OCI-LY1 (cell line): ENCODE measurements at regions not wholly inside any gene's neighbourhood (a gene's known extent, or its start where the extent isn't known, plus 50 kb on each side); places are given as distances from the start of the nearest gene placed in this dataset.

Source experiments
- H2AFZ ChIP-seq: fragments of 200-600 bp; sonication (generic), shearing (Covaris generic); 2 replicates; pipeline ENCODE4 v1.6.0; 2014; ENCODE audit warnings: antibody characterized with exemption, mild to moderate bottlenecking, low read length
- H3F3A ChIP-seq: fragments of 200-600 bp; sonication (generic), shearing (Covaris generic); 2 replicates; pipeline ENCODE4 v1.6.0; 2014; ENCODE audit warnings: mild to moderate bottlenecking, antibody characterized with exemption, low read length, moderate library complexity; ENCODE audit not compliant: insufficient read depth
- H3K27ac ChIP-seq: fragments of 200-600 bp; sonication (generic); 2 replicates; pipeline ENCODE4 v1.5.1; 2014; ENCODE audit warnings: low read length, mixed run types, mild to moderate bottlenecking, low read depth; ENCODE audit not compliant: poor library complexity, severe bottlenecking
- H3K27me3 ChIP-seq: fragments of 200-600 bp; sonication (generic); 2 replicates; pipeline ENCODE4 v1.6.0; 2014; ENCODE audit warnings: antibody characterized with exemption, mild to moderate bottlenecking, low read length, moderate library complexity; ENCODE audit not compliant: insufficient read depth
- H3K36me3 ChIP-seq: fragments of 200-600 bp; sonication (generic); 2 replicates; pipeline ENCODE4 v1.6.1; 2014; ENCODE audit warnings: mild to moderate bottlenecking, antibody characterized with exemption, low read length, moderate library complexity, mixed read lengths; ENCODE audit not compliant: insufficient read depth
- H3K4me1 ChIP-seq: fragments of 200-600 bp; sonication (generic); 2 replicates; pipeline ENCODE4 v1.5.1; 2014; ENCODE audit warnings: mild to moderate bottlenecking, low read length, moderate library complexity; ENCODE audit not compliant: insufficient read depth, severe bottlenecking
- H3K4me2 ChIP-seq: fragments of 200-600 bp; sonication (generic), shearing (Covaris generic); 2 replicates; pipeline ENCODE4 v1.6.1; 2014; ENCODE audit warnings: low read length
- H3K4me3 ChIP-seq: fragments of 200-600 bp; sonication (generic); 2 replicates; pipeline ENCODE4 v1.5.1; 2014; ENCODE audit warnings: low read length, low read depth, mild to moderate bottlenecking, mixed read lengths; ENCODE audit not compliant: poor library complexity, severe bottlenecking
- H3K79me2 ChIP-seq: fragments of 200-600 bp; shearing (Covaris generic); 2 replicates; pipeline ENCODE4 v1.6.1; 2016; ENCODE audit warnings: mixed run types, low read length, mixed read lengths; ENCODE audit not compliant: insufficient read depth
- H3K9ac ChIP-seq: fragments of 200-600 bp; sonication (generic), shearing (Covaris generic); 2 replicates; pipeline ENCODE4 v1.6.1; 2014; ENCODE audit warnings: mild to moderate bottlenecking, low read length, mixed read lengths
- H3K9me2 ChIP-seq: fragments of 200-600 bp; sonication (generic), shearing (Covaris generic); 2 replicates; pipeline ENCODE4 v1.6.1; 2014; ENCODE audit warnings: low read depth, mild to moderate bottlenecking, low read length, mixed read lengths
- H3K9me3 ChIP-seq: fragments of 200-600 bp; shearing (Covaris generic); 2 replicates; pipeline ENCODE4 v1.6.1; 2014; ENCODE audit warnings: low read length, mixed read lengths
- H4K20me1 ChIP-seq: fragments of 200-600 bp; sonication (generic), shearing (Covaris generic); 2 replicates; pipeline ENCODE4 v1.6.0; 2016; ENCODE audit warnings: mild to moderate bottlenecking, low read length; ENCODE audit not compliant: insufficient read depth
- CTCF ChIP-seq: fragments of 200-600 bp; sonication (generic), shearing (Covaris generic); IDR thresholded peaks from 2 replicates; pipeline ENCODE4 v1.5.1; 2017; ENCODE audit warnings: mild to moderate bottlenecking, antibody characterized with exemption, low read length, moderate library complexity, mixed read lengths
- EZH2 ChIP-seq: fragments of 200-600 bp; sonication (generic), shearing (Covaris generic); IDR thresholded peaks from 2 replicates; pipeline ENCODE4 v1.8.0; 2017; ENCODE audit warnings: borderline replicate concordance, mixed run types, mild to moderate bottlenecking, antibody characterized with exemption, low read length, moderate library complexity, mixed read lengths

GRCh38 chr14:34334329-34334728 lies 127.7 kb downstream of the SPTSSA start:
- Histone ChIP-seq H3K4me1 (peaks cover 22% of the 10 kb centered on the region), H3K36me3 (no peaks in the 10 kb centered on the region), H3K9me3 (no peaks in the 10 kb centered on the region), H3F3A (no peaks in the 10 kb centered on the region), H3K27ac (no peak overlapping the region), H3K9me2 (no peaks in the 10 kb centered on the region), H4K20me1 (no peaks in the 10 kb centered on the region), H3K9ac (no peak overlapping the region), H2AFZ (no peak overlapping the region), H3K79me2 (no peaks in the 10 kb centered on the region), H3K4me3 (no peak overlapping the region), H3K4me2 (no peak overlapping the region), H3K27me3 (no peaks in the 10 kb centered on the region)
- no peak for TF ChIP-seq EZH2
- TF ChIP-seq CTCF = no peak

DNA sequence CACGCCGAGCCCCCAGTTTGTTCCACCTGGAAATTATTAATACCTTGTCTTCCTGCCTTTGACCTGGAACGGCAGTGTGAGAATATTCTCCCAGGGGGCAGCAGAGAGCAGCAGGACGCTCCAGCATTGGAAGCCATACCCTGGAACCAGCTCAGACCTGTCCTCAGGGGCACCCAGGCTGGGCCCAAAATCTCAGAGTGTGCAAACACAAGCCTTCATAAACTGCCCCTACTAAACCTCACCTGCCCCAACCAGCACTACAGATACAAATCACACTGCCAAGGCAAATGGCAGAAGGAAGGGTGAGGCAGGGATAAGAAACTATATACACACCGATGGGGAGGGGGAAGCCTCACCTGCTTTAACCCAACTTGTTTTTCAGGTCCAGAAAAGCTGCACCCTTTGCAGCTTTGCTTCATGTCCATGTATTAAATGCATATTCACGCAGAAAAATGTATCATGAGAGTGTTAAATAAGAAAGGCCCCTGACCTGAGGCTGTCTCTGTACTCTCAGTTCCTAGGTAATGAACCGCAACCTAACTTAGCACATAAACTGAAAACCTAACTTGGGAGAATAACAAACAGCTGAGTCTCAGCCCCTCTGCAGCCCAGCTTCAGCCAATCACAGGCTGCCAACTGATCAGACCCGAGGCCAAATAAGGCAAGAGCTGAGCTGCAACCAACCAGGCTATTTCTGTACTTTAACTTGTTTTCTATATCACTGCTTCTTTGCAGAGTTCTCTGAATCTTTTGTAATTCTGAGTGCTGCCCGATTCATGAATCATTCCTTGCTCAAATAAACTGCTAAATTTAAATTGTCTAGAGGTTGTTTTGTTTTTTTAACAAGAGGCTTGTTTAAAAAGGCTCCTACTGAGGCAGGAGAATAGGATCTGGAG lies 130.1 kb downstream of the SPTSSA start:
- H3K9me3 ChIP-seq = no peaks in the 10 kb centered on the region
- H3K4me1 ChIP-seq = peaks cover 22% of the 10 kb centered on the region
- H3F3A ChIP-seq = no peaks in the 10 kb centered on the region
- H3K4me2 ChIP-seq = peak overlapping the region; percentile 55
- H3K36me3 ChIP-seq = no peaks in the 10 kb centered on the region
- H3K9ac ChIP-seq = peak overlapping the region; percentile 22; the same call in 1 of the 2 replicates
- no peaks in the 10 kb centered on the region for H4K20me1 ChIP-seq
- H3K9me2 ChIP-seq = no peaks in the 10 kb centered on the region
- TF ChIP-seq CTCF (peak; percentile 89), EZH2 (no peak)
- H3K27me3 ChIP-seq = no peaks in the 10 kb centered on the region
- peak overlapping the region; percentile 97 for H2AFZ ChIP-seq
- H3K27ac ChIP-seq = peak overlapping the region; percentile 64
- peak overlapping the region; percentile 38 for H3K4me3 ChIP-seq
- H3K79me2 ChIP-seq = no peaks in the 10 kb centered on the region

DNA sequence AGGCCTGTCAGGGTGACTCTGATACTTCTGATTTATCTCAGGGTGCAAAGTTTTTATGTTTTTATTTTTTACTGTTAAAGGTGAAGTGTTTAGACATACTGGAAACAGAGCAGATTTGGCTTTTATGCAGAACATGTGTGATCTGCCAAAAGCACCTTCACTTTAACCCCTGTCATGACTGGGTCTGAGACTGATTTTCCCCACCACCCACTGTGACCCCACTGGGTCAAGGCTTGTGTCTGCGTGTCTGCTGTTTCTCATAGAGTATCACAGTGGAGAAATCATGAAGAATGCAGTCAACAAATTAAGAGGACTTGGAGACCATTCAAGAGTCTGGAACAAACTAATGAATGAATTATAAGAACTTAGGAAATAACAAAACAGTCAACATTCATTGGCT lies 131.2 kb downstream of the SPTSSA start:
- Histone ChIP-seq H3K27me3 (no peaks in the 10 kb centered on the region), H2AFZ (no peak overlapping the region), H3K36me3 (no peaks in the 10 kb centered on the region), H3K27ac (no peak overlapping the region), H3F3A (no peaks in the 10 kb centered on the region), H3K79me2 (no peaks in the 10 kb centered on the region), H3K9ac (no peak overlapping the region), H3K9me3 (no peaks in the 10 kb centered on the region), H4K20me1 (no peaks in the 10 kb centered on the region), H3K4me3 (no peak overlapping the region), H3K4me2 (no peak overlapping the region), H3K4me1 (peaks cover 19% of the 10 kb centered on the region), H3K9me2 (no peaks in the 10 kb centered on the region)
- TF ChIP-seq CTCF = no peak
- TF ChIP-seq EZH2 = no peak
